IPS DF 6.9 (cell line): ENCODE measurements at regions not wholly inside any gene's neighbourhood (a gene's known extent, or its start where the extent isn't known, plus 50 kb on each side); places are given as distances from the start of the nearest gene placed in this dataset.

Experiments
- DNase-seq: peaks from one replicate; pipeline ENCODE4 v3.0.0-alpha.2; 2013; ENCODE audit warnings: low read depth, low spot score
- H3K27ac ChIP-seq: one replicate; pipeline ENCODE4 v1.5.1; 2013; ENCODE audit warnings: low read length, control low read depth
- H3K27me3 ChIP-seq: 2 replicates; pipeline ENCODE4 v1.6.1; 2013; ENCODE audit warnings: mild to moderate bottlenecking, low read length; ENCODE audit not compliant: control insufficient read depth, insufficient read depth
- H3K36me3 ChIP-seq: 2 replicates; pipeline ENCODE4 v1.6.1; 2013; ENCODE audit warnings: low read length; ENCODE audit not compliant: control insufficient read depth, insufficient read depth
- H3K4me1 ChIP-seq: 2 replicates; pipeline ENCODE4 v1.6.1; 2013; ENCODE audit warnings: low read length; ENCODE audit not compliant: control insufficient read depth, insufficient read depth
- H3K4me3 ChIP-seq: 2 replicates; pipeline ENCODE4 v1.5.1; 2013; ENCODE audit warnings: mild to moderate bottlenecking, low read length
- H3K9me3 ChIP-seq: 2 replicates; pipeline ENCODE4 v1.6.1; 2013; ENCODE audit warnings: low read length, inconsistent platforms; ENCODE audit not compliant: control insufficient read depth, insufficient read depth
- WGBS: extraction: QIAGEN DNeasy Blood & Tissue Kit; methylation state at CpG from one replicate; pipeline ENCODE4 v1.1.7; 2013; ENCODE audit warnings: mixed read lengths, missing lambda C conversion rate; ENCODE audit not compliant: insufficient read length, insufficient coverage; 5-methylcytosine and 5-hydroxymethylcytosine counted together

- no CpG with 5 or more reads among the region's 4 CpGs for WGBS
Observed at GRCh38 chr3:163916596-163917560, 1161.4 kb downstream of the SI start.

GRCh38 chr3:163915280-163915679, 1163.0 kb downstream of the SI start:
- no peaks in the 10 kb centered on the region for H3K36me3 ChIP-seq
- H3K4me3 ChIP-seq, result no peak overlapping the region
- H3K4me1 ChIP-seq, result no peaks in the 10 kb centered on the region
- H3K9me3 ChIP-seq, result no peaks in the 10 kb centered on the region
- DNase-seq, result no peak
- 100% methylated on average over 1 of the region's 2 CpGs for WGBS
- H3K27ac ChIP-seq, result no peak overlapping the region
- no peaks in the 10 kb centered on the region for H3K27me3 ChIP-seq

More at GRCh38 chr3:163916596-163917560, 1161.4 kb downstream of the SI start:
- DNase-seq, result no peak
- no peaks in the 10 kb centered on the region for H3K27me3 ChIP-seq
- no peaks in the 10 kb centered on the region for H3K4me1 ChIP-seq
- no peaks in the 10 kb centered on the region for H3K9me3 ChIP-seq
- no peaks in the 10 kb centered on the region for H3K36me3 ChIP-seq
- no peak overlapping the region for H3K4me3 ChIP-seq
- no peak overlapping the region for H3K27ac ChIP-seq

GRCh38 chr3:163914567-163914966, 1163.7 kb downstream of the SI start:
- DNase-seq, result no peak
- Histone ChIP-seq H3K27me3 (no peaks in the 10 kb centered on the region), H3K27ac (no peak overlapping the region), H3K36me3 (no peaks in the 10 kb centered on the region), H3K4me3 (no peak overlapping the region), H3K9me3 (no peaks in the 10 kb centered on the region), H3K4me1 (no peaks in the 10 kb centered on the region)
- WGBS, result no CpG with 5 or more reads among the region's 1 CpG

GRCh38 chr3:163891771-163892170, 1186.5 kb downstream of the SI start:
- Histone ChIP-seq H3K36me3 (no peaks in the 10 kb centered on the region), H3K4me1 (no peaks in the 10 kb centered on the region), H3K9me3 (no peaks in the 10 kb centered on the region), H3K27ac (no peak overlapping the region), H3K27me3 (no peaks in the 10 kb centered on the region), H3K4me3 (no peak overlapping the region)
- DNase-seq, result no peak
- no CpG with 5 or more reads among the region's 7 CpGs for WGBS

GRCh38 chr3:163890661-163891060, 1187.6 kb downstream of the SI start:
- Histone ChIP-seq H3K27me3 (no peaks in the 10 kb centered on the region), H3K9me3 (no peaks in the 10 kb centered on the region), H3K4me3 (no peak overlapping the region), H3K36me3 (no peaks in the 10 kb centered on the region), H3K4me1 (no peaks in the 10 kb centered on the region), H3K27ac (no peak overlapping the region)
- DNase-seq, result no peak
- WGBS, result no CpG with 5 or more reads among the region's 2 CpGs

- no CpG with 5 or more reads among the region's 4 CpGs for WGBS
- DNase-seq, result no peak
- Histone ChIP-seq H3K4me3 (no peak overlapping the region), H3K27me3 (no peaks in the 10 kb centered on the region), H3K9me3 (no peaks in the 10 kb centered on the region), H3K36me3 (no peaks in the 10 kb centered on the region), H3K4me1 (no peaks in the 10 kb centered on the region), H3K27ac (no peak overlapping the region)
Observed at GRCh38 chr3:163879172-163879571, 1199.1 kb downstream of the SI start.

- Histone ChIP-seq H3K27me3 (no peaks in the 10 kb centered on the region), H3K4me3 (no peak overlapping the region), H3K4me1 (no peaks in the 10 kb centered on the region), H3K27ac (no peak overlapping the region), H3K36me3 (no peaks in the 10 kb centered on the region), H3K9me3 (no peaks in the 10 kb centered on the region)
- no peak for DNase-seq
- WGBS, result no CpG with 5 or more reads among the region's 4 CpGs
Observed at GRCh38 chr3:163878396-163878795, 1199.9 kb downstream of the SI start.

GRCh38 chr3:163877805-163878204, 1200.5 kb downstream of the SI start:
- no CpG with 5 or more reads among the region's 2 CpGs for WGBS
- Histone ChIP-seq H3K9me3 (no peaks in the 10 kb centered on the region), H3K27ac (no peak overlapping the region), H3K4me1 (no peaks in the 10 kb centered on the region), H3K36me3 (no peaks in the 10 kb centered on the region), H3K4me3 (no peak overlapping the region), H3K27me3 (no peaks in the 10 kb centered on the region)
- no peak for DNase-seq

GRCh38 chr3:163863146-163863545, 1215.2 kb downstream of the SI start:
- Histone ChIP-seq H3K36me3 (no peaks in the 10 kb centered on the region), H3K4me3 (no peak overlapping the region), H3K27me3 (no peaks in the 10 kb centered on the region), H3K9me3 (no peaks in the 10 kb centered on the region), H3K27ac (no peak overlapping the region), H3K4me1 (no peaks in the 10 kb centered on the region)
- no peak for DNase-seq

GRCh38 chr3:163852233-163852632, 1226.1 kb downstream of the SI start:
- no peaks in the 10 kb centered on the region for H3K27me3 ChIP-seq
- H3K4me3 ChIP-seq, result no peak overlapping the region
- no peaks in the 10 kb centered on the region for H3K36me3 ChIP-seq
- no peak overlapping the region for H3K27ac ChIP-seq
- H3K9me3 ChIP-seq, result no peaks in the 10 kb centered on the region
- H3K4me1 ChIP-seq, result no peaks in the 10 kb centered on the region
- no peak for DNase-seq
- no CpG with 5 or more reads among the region's 2 CpGs for WGBS

- Histone ChIP-seq H3K27ac (no peak overlapping the region), H3K27me3 (no peaks in the 10 kb centered on the region), H3K4me1 (no peaks in the 10 kb centered on the region), H3K9me3 (no peaks in the 10 kb centered on the region), H3K36me3 (no peaks in the 10 kb centered on the region), H3K4me3 (no peak overlapping the region)
- WGBS, result no CpG with 5 or more reads among the region's 4 CpGs
- no peak for DNase-seq
Observed at GRCh38 chr3:163838769-163839168, 1239.5 kb downstream of the SI start.
